NK-92 treated with Interleukin-12 subunit alpha and Interleukin-12 subunit beta, amount 100 ng/mL, for 24 hours (cell line): ENCODE measurements at regions not wholly inside any gene's neighbourhood (a gene's known extent, or its start where the extent isn't known, plus 50 kb on each side); places are given as distances from the start of the nearest gene placed in this dataset.

Experiments
- DNase-seq: peaks from one replicate; lab custom pipeline; 2025; lab: John Stamatoyannopoulos, UW

DNA sequence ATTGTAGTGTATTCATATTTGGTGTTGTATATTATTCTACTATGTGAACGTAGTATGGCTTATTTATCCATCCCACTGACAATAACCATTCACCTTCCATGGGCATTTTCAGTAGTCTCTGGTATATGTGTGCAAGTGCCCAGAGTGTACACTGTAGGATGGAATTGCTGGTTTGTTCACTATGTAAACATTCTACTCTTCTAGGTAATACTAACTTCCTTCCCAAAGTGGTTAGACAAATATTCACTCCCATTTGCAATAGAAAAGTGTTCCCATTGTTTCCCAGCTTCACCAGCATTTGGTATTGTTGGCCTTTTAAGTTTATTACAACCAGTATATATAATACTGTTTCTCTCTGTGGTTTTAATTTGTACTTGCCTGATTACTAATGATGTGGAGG is 153.7 kb downstream of the C7orf25 start:
- DNase-seq, result no peak

DNA sequence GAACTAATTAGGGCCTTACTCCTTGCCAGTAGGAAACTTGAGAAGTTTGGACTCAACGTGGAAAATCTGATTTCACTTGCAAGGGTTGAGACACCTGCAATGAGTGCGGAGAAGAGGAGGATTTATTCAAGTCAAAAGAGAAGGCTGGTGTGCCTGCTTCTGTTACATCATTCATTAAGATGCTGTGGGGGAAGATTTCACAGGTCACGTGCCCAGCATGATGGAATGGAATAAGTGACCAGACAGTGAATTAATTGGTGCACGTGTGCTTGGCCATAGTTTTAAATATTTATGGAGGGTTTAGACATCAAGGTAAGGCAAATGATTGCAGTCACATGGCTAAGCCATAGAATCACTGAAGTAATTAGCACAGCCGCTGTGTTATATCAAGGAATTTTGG is 155.0 kb downstream of the C7orf25 start:
- no peak for DNase-seq

DNA sequence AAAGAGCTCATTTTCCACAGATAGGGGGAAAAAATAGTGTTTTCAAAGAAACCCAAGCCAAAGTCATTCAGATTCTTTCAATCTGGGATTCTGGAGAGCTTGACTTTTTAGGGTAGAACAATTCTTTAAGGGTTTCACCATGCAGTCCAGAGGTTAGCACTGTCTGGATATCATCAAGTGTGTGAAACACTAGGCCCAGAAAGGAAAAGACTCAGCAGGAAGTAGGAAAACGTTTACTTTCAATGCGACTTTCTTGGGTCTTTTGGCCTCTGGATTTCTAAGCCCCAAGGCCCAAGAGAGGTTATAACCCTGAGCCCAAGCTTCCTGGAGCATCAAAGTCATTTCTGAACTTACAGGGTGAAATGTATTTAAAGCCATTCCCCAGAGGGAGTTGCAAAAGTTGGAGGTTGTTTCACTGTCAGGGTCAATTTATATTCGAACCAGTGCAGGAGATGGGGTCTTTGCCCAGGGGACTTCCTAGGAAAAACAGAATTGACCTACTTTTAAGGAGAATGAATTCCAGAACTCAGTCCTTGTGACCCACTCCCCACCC is 158.0 kb downstream of the C7orf25 start:
- DNase-seq, result no peak

DNA sequence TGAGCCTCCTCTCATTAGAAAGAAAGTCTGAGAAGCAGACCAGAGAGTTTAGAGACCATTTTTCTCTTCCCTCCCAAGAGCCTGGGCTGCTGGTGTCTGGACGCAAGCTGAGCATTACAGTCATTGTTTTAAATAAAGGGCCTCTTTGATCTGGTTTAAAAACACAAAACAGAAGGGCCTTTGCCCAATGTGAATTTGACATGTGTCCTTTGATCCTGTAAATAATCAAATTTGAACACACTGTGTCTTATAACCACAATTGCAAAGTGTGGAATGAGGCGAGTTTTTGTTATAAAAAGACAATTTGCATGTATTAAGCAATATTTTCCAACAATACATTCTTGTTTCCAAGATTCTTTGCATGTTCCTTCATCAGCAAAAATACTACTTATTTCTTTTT is 158.5 kb downstream of the C7orf25 start:
- DNase-seq, result no peak

DNA sequence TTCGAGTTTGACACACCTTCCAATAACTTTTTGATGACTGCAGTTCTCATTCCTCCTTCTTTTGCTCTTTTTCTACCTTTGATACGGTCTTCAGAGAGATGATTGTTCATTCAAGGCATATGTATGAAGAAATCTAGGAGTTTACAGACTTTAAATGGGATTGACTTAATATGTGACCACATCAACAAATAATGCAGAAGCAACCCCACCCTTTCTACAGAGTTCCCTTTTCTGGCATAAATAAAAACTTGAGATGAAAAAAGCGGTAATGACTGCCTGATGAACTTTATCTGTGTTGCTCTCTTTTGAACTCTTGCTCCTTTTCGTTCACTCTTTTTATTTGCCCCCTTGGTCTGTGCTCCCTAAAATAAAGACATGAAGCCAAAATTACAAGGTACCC is 161.7 kb downstream of the C7orf25 start:
- no peak for DNase-seq

DNA sequence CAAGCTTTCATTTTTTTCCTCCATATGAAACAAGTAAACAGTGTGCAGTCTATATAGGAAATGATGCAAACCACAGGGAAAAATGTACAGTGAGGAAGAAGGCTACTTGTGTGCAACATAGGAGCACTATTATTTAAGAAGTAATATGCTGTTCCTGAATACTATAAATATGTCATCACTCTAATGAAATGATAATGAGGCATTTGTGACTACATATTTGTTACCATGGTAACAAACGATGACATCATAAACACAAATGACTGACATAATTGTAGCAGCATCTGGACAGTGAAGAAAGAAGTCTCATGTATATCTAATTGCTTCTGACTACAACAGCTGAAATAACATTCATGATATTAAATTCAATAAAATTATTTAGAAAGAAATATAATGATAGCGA is 164.8 kb downstream of the C7orf25 start:
- DNase-seq, result no peak

DNA sequence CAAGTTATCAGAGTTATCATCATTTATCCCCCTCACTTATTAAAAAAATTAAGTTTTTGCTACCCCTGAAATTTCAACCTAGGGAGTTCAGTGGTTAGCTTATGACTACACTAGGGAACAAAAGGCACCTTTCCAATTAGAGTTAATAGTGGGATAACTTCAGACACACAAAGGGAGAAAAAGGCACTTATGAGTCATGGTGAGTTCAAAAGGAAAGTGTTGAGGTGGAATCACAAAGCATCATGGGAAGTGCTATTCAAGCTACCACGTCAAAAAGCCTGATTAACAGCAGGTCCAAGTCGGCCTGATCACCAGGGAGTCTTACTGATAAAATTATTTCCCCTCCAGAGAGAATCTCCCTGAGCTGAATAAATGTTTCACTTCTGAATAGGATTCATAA is 165.7 kb downstream of the C7orf25 start:
- DNase-seq, result no peak

DNA sequence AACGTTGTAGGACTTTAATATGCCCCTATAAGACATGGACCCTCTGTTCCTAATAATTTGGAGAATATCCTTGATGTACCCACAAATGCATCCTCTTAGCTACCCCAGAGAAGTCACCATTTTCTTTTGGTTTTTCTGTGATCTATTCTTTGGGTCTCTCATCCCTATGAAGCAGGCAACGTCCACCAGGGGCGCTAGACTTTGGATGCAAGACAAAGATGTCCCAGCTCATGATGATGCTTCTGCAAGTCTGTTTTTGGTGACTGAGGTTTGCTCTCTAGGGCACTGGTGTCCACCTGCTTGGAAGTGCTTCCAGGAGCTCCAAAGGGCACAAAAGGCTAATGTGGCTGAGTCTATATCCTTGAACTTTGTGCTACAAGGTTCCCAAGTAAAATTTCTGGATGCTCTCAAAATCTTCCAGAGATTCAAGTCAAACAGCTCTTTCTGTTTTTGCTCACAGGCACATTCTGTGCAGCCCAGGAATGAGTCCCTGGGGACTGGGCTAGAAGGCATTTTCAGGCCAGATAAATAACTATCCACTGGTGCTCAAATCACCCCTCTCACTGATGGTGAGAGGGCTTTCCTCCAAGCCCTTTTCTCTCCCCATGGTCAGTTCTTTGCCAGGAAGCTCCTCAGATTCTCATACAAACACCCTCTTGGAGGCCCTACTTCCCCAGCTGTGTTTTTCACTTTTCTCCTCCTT is 166.4 kb downstream of the C7orf25 start:
- DNase-seq, result no peak

DNA sequence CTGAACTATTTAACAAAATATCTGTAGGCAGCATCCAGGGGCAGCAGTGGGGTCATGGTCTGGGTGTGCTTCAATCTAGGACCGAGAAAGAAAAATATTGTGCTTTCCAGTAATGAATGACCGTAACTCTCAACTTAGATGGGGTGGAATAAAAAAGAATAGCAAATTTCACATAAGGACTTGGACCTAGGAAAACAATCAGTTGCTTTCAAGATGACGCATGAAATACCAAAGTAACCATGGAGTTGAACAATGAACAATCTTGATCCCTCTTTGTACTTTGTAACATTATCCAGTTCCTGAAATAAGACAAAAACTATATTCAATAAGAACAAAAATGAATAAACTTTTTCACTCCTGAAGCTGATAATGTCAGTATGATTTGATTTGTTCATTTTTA is 167.1 kb downstream of the C7orf25 start:
- DNase-seq, result no peak

DNA sequence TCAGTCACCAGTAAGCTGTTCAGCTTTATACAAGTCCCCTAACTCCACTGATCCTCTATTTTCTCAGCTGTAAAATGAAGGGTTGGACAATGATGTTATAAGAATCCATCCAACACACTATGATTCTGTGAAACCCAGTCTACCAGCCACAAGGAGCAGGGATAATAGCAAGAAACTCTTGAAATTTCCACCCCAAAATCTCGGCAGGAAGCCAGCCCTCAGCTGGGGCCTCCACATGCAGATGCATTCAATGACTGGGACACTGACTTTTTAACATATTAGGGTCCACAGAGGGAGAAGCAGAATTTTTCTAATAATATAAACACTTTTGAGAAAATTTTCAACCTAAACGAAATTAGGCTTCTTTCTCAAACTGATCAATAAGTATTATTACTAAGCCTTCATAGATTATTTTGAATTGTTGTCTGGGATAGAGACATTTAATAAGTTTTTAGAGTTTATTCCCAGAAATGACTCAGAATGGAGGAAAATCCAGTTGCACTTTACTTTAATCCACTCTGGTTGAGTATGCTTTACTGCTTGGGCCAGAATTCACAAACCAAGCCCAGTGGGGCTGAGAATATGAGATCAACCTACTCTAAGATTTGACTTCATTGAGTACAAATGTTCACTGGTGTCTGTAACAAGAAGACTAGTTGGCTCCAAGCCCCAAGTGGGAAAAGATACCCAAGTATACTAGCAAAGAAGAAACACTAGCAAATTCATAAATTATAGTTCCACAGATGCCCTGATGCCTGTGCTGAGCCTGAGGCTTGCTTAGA is 168.6 kb downstream of the C7orf25 start:
- no peak for DNase-seq

DNA sequence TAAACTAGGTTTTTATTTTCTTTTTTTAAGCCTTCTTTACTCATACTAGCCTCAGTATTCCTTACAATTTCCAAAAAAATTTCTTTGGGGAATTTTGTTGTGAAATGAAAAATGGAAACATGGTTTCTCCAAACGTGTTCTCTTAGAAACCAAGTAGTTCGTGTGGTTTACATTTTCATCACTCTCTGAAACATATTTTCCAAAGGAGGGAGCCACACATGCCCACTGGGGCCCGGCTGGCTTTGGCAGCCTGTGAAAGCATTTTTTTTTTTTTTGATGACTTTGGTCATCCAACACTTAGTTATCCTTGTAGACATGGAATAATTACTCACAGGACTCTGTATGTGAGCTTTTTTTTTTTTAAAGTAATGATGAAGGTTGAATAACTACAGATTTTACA is 169.6 kb downstream of the C7orf25 start:
- no peak for DNase-seq

DNA sequence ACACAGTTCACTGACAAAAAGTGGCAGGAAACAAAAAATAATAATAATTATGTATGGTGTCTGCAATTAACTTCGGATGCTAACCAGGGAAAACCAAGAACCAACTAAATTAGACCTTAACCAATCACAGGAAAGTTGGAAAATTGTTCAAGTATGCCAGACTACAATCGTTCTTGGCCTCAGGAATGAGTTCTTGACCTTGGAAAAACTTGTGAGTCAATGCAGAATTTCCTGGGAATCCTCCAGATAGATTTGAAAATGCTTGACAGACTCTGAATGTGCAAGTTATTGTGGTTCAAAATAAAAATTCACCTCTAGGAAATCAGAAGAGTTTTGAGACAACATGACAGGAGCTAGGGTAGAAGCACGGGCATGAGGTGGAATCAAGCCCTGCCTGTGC is 171.5 kb downstream of the C7orf25 start:
- DNase-seq, result no peak

DNA sequence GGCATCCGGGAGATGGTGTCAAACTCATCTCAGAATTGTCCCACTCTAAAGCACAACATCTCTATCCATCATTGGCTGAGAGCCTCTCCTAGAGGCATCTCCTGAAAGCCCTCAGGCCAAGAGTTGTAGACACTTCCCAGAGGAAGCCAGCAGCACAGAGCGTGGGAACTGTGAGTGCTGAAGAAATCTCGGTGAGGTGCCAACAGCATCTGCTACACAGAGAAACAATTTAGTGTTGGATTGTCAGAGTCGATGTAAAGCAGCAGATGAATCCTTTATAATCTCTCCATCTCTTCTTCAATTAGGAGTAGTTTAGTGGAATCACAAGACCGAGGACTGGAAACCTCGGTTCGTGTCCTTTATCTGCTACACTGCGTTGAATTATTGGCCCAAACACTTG is 172.2 kb downstream of the C7orf25 start:
- no peak for DNase-seq

DNA sequence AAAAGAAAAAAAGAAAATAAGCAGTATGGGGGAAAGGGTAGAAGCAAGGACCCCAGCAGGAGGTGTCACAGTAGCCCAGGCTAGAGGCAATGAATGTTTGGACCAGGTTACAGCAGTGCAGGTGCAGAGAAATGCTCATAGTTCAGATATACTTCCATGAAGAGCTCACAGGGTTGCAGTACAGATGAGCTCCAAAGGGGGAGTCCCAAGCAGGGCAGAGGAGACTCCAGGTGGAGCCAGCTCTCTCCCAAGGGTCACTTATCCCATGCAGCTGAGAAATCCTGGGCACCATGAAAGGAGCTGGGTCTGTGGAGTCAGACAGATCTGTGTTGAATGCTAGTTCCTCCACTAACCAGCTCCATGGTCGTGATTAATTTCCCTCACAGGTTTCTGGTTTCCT is 174.9 kb downstream of the C7orf25 start:
- DNase-seq, result no peak

DNA sequence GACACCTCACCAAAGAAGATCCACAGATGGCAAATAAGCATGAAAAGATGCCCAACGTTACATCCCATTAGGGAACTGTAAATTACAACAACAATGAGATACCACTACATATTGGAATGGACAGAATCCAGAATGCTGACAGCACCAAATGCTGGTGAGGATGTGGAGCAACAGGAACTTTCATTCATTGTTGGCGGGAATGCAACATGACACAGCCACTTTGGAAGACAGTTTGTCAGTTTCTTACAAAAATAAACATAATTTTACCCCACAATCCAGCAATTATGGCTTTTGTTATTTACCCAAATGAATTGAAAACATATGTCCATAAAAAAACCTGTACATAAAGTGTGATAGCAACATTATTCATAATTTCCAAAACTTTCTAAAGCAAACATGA is 176.8 kb downstream of the C7orf25 start:
- no peak for DNase-seq

DNA sequence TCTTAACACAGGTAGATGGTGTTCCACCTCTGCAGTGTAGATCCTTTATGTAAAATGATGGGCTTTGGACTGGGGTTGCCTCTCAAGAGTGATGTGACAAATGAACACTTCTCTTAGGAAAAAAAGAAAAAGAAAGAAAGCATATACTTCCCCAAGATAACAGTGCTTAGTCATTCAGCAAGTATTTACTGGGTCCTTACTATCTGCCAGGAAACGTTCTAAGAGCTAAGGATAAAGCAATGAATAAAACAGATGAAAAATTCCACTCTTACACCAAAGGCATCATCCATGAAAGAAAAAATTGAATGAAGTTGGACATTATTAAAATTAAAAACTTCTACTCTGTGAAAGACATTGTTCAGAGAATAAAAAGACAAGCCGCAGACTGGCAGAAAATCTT is 177.3 kb downstream of the C7orf25 start:
- no peak for DNase-seq

DNA sequence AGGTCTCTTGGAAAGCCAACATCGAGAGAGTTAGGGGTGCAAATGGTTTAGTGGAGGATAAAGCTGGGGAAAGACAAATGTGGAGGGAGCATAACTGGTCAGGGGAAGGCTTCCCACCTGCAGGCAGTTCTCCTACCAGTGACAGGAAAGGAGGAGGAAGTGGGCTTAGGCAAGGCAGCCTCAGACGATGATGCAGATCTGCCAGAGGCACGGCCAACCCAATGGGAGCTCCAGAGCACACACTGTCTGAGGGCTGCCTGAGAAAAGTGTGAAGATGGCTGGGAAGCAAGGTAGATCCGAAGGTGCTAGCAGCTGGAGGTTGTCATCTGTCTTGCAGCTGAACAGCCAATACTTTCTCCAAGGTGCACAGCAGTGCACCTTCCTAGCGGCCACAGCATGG is 178.8 kb downstream of the C7orf25 start:
- DNase-seq, result no peak

DNA sequence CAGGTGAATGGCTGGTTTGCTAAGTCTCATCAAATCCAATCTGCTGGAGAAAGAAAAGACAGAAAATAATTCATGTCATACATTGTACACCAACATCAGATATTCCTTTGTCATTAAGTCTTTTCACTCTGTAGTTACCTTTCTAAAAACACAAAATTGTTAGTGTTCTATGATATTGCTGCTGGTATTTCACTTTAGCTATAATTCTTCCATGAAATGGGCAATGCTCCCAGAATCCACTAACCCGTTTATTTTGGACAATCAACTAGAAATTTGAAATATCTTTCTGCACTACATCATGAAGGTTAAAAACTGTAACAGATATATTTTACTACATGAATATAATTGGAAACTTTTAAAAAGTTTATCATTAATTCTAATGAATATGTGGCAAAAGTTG is 181.3 kb downstream of the C7orf25 start:
- no peak for DNase-seq

DNA sequence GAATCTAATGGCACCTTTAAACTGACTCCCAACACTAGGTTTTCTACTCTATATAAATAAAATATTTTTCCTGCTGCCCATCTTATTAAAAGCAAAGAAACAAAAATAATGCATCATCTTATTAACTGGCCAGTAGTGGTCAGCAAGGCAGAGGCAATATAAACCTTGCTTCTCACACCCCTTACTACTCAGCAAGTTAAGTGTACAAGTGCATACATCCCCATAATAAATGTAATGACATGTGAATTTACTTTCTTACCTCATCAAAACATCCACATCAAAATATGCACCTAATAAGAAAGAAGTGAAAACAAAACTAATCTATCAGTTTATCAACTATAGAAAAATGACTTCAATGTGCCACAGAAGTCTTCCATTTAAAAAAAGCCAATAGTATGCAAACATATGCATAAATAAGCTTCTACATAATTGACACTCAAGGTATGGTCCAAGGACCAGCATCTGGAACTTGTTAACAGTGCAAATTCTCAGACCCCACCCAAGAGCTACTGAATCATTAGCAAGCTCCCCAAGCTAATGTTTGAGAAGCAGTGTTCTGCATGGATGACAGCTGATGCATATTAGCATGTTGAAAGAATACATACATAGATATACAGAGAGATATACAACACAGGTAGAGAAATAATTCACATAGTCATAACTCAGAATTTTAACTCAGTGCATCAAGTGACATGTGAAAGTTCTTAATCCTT is 182.7 kb downstream of the C7orf25 start:
- DNase-seq, result no peak

DNA sequence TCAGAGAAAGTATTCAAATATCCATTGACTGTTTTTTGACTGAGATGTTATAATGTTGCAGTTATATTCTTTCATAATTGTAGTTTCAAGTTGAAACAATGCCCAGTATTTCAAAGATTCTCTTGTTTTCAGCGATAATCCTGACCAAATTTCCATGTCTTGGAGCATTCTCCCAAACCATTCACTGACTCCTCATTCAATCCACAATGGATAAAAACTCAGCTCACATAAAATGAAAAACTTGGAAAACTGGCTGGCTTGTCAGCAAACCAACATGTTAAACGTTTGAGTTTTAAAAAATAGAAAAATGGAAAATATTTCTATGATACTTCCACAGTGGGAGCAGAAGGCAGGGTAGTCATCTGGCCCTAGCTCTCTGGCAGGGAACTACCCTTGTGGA is 184.4 kb downstream of the C7orf25 start:
- no peak for DNase-seq

DNA sequence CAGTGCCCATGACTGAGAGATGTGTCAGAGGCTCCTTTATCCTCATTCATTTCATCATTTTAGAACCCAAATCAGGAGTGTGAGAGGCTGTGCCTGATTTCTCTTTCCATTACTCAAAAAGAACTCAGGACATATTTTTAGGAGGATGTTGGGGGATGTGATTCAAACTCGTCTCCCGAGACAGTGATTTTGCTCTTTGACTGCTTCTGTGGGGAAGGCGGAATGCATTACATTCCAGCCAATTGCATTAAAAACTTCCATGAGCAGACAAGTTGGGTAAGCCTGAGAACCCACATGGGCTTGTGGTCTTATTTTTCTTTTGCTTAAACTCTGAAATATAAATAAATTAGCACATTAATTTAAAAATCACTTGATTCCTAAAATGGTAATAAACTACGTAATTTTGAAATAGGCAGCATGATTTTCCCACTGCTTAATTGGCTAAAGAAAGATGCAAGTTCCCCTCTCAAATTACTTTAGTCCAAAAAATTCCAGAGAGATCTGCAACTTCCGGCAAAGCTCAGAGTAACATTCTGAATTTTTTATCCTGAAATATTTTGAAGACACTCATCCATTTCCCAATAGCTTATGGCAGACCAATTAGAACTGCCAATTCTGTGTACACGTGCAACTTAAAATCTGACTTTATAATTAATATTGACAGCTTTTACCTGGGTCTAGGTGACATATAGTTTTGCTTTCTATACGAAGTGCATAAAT is 185.6 kb downstream of the C7orf25 start:
- no peak for DNase-seq

DNA sequence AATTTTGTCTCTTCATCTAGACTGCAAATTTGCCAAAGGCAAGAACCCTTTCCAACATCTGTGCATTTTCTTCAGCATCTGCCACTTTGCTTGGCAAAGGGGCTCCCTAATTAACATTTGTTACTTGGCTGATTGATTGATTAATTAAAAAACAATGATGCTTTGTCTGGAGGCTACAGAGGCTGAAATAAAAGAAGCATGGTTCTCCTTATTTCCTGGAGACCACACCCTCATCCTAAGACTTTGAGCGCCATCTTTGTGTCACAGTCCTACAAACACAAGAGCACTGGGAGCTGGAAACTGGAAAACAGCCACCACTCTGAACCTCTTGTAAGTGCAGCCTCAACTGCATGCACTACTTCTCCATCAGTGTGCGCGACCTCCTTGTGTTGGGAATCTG is 189.2 kb downstream of the C7orf25 start:
- DNase-seq, result no peak
